ENCODE measurements at regions not wholly inside any gene's neighbourhood (a gene's known extent, or its start where the extent isn't known, plus 50 kb on each side); places are given as distances from the start of the nearest gene placed in this dataset.

DNA sequence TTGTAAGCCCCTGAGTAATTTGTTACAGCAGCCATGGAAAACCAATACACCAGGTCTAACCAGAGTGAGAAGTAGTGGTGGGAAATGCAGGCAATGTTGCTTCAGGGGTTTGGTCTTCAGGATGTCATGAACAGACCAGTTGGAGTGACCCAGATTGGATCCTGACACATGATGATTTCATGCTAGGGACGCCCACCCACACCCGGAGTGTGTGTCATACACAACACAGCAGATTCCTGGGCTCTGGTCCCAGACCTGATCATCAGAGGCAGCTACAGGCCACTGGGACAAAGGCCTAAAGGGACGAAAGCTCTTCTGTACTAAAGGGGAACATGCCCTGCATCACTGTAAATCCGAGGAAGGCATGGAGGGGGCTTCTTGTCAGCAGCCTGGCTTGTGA lies 194.2 kb downstream of the NSG2 start:
- peaks cover 8% of the 10 kb centered on the region for H3K9me3 ChIP-seq (replicated peaks; ENCODE audit: control insufficient read depth, insufficient read depth, low read length)
- ChIA-PET POLR2A (no interaction called here), CTCF (no interaction called here)
- DNase-seq (ENCODE audit: low read depth, low spot score) (no peak), FAIRE-seq (no peak)
- H3K27ac ChIP-seq (ENCODE audit: insufficient read depth, low read depth, low read length) = no peak overlapping the region
- H3K27me3 ChIP-seq (ENCODE audit: control insufficient read depth in 2 of 2, insufficient read depth in 2 of 2, low read length in 2 of 2) = no peaks in the 10 kb centered on the region
- H3K9ac ChIP-seq (replicated peaks; ENCODE audit: extremely low read depth, insufficient read depth, low read length) = no peak overlapping the region
- H3K4me1 ChIP-seq (ENCODE audit: control insufficient read depth, extremely low read depth, insufficient read depth, low read length) = no peaks in the 10 kb centered on the region
- H3K4me2 ChIP-seq (ENCODE audit: insufficient read depth, low read length) = no peak overlapping the region
- no peaks in the 10 kb centered on the region for H4K20me1 ChIP-seq (replicated peaks; ENCODE audit: control insufficient read depth, extremely low read depth, insufficient read depth, low read length)
- BruUV-seq (replicated peaks) = no TSS peak
- TF ChIP-seq EZH2 (IDR thresholded peaks at IDR 0.05; ENCODE audit: borderline replicate concordance, low read depth, low read length, severe bottlenecking) (no peak), MAX (IDR thresholded peaks at IDR 0.05; ENCODE audit: insufficient read depth, insufficient read length) (no peak), FOS (IDR thresholded peaks at IDR 0.05; ENCODE audit: borderline replicate concordance, insufficient read depth, low read length) (no peak), POLR2A (IDR thresholded peaks at IDR 0.05; ENCODE audit: low read depth, low read length) (no peak), GATA2 (IDR thresholded peaks at IDR 0.05; ENCODE audit: insufficient read depth, insufficient read length, low read depth, low read length) (no peak), JUN (IDR thresholded peaks at IDR 0.05; ENCODE audit: borderline replicate concordance, insufficient read depth, insufficient read length, low read depth) (no peak), MYC (IDR thresholded peaks at IDR 0.05; ENCODE audit: low read depth, low read length) (no peak), POLR2AphosphoS5 (IDR thresholded peaks at IDR 0.05; ENCODE audit: insufficient read depth, low read depth, low read length) (no peak)
- TF ChIP-seq, protein P1, sequence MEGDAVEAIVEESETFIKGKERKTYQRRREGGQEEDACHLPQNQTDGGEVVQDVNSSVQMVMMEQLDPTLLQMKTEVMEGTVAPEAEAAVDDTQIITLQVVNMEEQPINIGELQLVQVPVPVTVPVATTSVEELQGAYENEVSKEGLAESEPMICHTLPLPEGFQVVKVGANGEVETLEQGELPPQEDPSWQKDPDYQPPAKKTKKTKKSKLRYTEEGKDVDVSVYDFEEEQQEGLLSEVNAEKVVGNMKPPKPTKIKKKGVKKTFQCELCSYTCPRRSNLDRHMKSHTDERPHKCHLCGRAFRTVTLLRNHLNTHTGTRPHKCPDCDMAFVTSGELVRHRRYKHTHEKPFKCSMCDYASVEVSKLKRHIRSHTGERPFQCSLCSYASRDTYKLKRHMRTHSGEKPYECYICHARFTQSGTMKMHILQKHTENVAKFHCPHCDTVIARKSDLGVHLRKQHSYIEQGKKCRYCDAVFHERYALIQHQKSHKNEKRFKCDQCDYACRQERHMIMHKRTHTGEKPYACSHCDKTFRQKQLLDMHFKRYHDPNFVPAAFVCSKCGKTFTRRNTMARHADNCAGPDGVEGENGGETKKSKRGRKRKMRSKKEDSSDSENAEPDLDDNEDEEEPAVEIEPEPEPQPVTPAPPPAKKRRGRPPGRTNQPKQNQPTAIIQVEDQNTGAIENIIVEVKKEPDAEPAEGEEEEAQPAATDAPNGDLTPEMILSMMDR (IDR thresholded peaks at IDR 0.05; ENCODE audit: extremely low read depth in 1 of 2, insufficient read depth in 1 of 2, low read depth in 1 of 2, low read length in 2 of 2) = no peak
- intact Hi-C loops (cut with micrococcal nuclease) (no loop called here), dilution Hi-C loops (cut with MboI; ENCODE audit: extremely low pct_ligation_motif_present, low sequenced_read_pairs) (no loop called here)
- no peaks in the 10 kb centered on the region for H3K9me1 ChIP-seq (replicated peaks; ENCODE audit: control insufficient read depth, extremely low read depth, insufficient read depth, low read length)
- no peaks in the 10 kb centered on the region for H3K36me3 ChIP-seq (ENCODE audit: control insufficient read depth in 2 of 2, extremely low read depth in 1 of 2, insufficient read depth in 2 of 2, low read length in 2 of 2)
- H3K79me2 ChIP-seq (ENCODE audit: control insufficient read depth, insufficient read depth, low read length) = no peaks in the 10 kb centered on the region
- no peak overlapping the region for H2AFZ ChIP-seq (ENCODE audit: low read depth, low read length)
- H3K4me3 ChIP-seq (replicated peaks in 1 of 3; ENCODE audit: insufficient read depth in 1 of 3, low read depth in 1 of 3, low read length in 3 of 3) = no peak overlapping the region
